SJCRH30 (cell line): ENCODE measurements at regions not wholly inside any gene's neighbourhood (a gene's known extent, or its start where the extent isn't known, plus 50 kb on each side); places are given as distances from the start of the nearest gene placed in this dataset.

Source experiments
- DNase-seq, 2 experiments: peaks; one replicate each; pipeline ENCODE4 v3.0.0-alpha.2; 2015 to 2020
- H3K27ac ChIP-seq: fragments of 250-450 bp; sonication (Bioruptor Pico); 2 replicates; pipeline ENCODE4 v1.5.1; 2020; ENCODE audit warnings: mild to moderate bottlenecking, moderate library complexity
- H3K27me3 ChIP-seq: fragments of 250-450 bp; sonication (Bioruptor Pico); 2 replicates; pipeline ENCODE4 v1.5.1; 2020; ENCODE audit warnings: mild to moderate bottlenecking, moderate library complexity
- H3K36me3 ChIP-seq: fragments of 250-450 bp; sonication (Bioruptor Pico); 2 replicates; pipeline ENCODE4 v1.5.1; 2020; ENCODE audit warnings: mild to moderate bottlenecking, moderate library complexity
- H3K4me1 ChIP-seq: fragments of 250-450 bp; sonication (Bioruptor Pico); 2 replicates; pipeline ENCODE4 v1.5.1; 2020; ENCODE audit warnings: mild to moderate bottlenecking, moderate library complexity
- H3K4me3 ChIP-seq: fragments of 250-450 bp; sonication (Bioruptor Pico); 2 replicates; pipeline ENCODE4 v1.5.1; 2020; ENCODE audit warnings: mild to moderate bottlenecking, moderate library complexity
- H3K9me3 ChIP-seq: fragments of 250-450 bp; sonication (Bioruptor Pico); replicated peaks from 2 replicates; pipeline ENCODE4 v1.5.1; 2020; ENCODE audit warnings: mild to moderate bottlenecking, moderate library complexity

DNA sequence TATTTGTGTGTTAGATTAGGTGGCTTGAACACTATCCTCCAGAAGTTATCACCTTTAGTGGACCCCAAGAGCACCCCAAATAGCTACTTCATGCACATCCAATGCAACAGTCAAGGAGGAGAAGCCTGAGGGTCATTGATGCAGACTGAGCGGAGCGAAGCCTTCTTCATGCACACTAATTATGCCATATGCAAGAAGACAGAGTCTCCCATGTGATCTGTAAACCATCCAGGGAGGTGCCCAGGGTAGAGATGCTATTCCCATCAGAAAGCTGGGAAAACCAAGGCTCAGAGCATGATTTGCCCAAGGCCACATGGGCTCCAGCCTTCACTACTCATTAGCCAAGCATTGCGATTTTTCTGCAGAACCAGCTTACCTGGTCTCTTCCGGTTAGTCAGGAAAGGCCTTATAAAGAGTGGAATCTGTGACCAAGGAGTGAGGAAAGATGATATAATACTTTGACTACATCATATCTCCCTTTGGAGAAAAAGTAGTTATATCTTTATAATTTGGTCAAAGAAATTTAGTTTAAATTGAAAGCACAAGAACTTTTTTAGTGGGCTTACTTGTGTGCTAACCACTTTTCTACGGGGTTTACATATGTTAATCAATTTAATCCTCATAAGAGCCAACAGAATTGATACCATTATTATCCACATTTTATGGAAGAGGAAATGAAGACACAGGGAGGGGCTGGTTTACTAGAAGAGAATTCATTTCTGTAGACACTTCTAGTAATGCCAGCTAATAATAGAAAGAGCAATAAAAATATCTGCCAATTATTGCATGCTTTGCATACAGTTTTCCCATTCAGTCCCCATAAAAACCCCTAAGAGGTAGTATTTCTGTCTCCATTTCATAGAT lies 220.0 kb downstream of the ESM1 start:
- H3K27ac ChIP-seq: no peak overlapping the region

DNA sequence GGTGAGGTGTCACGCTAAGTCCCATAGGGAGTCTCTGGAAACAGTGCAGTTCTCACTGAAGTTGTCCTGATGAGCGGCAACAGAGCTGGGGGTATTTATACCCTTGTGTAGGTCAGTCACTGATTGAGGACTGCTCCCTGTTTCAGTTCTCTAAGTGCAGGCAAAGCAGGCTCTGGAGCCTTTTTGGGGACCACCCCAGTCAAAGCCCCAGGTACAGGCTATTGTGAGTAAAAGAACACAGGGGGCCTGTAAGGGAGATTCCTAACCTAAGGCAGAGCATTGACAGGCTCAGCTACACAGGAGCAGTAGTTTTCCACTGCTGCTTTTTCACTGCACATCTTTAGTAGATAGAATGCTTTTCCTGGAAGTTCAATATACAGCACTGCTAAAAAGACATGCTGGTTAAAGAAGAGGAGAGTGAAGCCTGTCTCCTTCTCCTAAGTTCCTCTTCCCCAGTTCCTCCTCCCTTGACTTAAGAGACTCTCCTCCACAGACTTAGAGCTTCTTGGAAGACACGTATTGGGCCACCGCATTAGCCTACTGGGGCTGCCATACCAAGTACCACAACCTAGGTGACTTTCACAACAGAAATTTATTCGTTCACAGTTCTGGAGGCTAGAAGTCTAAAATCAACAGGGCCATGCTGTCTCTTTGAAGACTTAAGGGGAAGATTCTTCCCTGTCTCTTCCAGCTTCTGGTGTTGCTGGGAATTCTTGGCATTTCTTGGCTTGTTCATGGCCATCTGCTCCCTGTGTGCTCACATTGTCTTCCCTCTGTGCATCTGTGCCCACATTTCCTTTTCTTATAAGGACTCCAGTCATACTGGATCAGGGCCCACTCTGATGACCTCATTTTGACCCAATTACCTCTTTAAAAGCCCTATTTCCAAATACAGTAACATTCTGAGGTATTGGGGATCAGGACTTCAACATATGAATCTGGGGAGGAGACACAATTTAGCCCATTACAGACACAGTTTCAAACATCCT lies 221.0 kb downstream of the ESM1 start:
- H3K36me3 ChIP-seq: no peaks in the 10 kb centered on the region
- no peaks in the 10 kb centered on the region for H3K27me3 ChIP-seq
- no peak for DNase-seq
- no peak overlapping the region for H3K4me3 ChIP-seq
- no peaks in the 10 kb centered on the region for H3K9me3 ChIP-seq
- no peak overlapping the region for H3K27ac ChIP-seq
- H3K4me1 ChIP-seq: no peaks in the 10 kb centered on the region

More for the DNA sequence above, 220.0 kb downstream of the ESM1 start:
- Histone ChIP-seq H3K27me3 (no peaks in the 10 kb centered on the region), H3K36me3 (no peaks in the 10 kb centered on the region), H3K4me1 (no peaks in the 10 kb centered on the region), H3K4me3 (no peak overlapping the region), H3K9me3 (no peaks in the 10 kb centered on the region)
- DNase-seq: no peak

DNA sequence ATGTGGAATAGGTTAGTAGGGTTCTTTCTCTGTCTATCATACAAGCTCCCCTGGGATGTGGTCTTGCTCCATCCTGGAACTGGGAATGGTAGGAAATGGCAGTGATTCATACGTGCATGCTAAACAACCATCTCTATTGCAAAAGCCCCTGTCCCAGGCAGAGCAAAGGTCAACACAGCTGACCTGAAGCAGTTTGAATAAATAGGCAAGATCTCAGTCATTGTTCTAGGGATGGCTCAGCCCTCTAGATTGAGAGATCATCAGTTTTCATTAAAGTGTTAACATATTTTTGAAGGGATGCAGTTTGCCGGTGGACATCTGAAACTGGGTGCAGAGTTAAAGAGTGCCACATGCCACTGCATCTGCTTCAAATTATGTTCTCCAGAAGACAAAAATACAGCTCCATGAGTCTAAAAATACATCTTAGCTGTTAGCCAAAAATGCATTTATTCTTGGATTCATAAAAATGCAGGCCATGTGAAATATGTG lies 224.1 kb downstream of the ESM1 start:
- H3K27me3 ChIP-seq: no peaks in the 10 kb centered on the region
- H3K27ac ChIP-seq: no peak overlapping the region
- DNase-seq: no peak
- H3K4me3 ChIP-seq: no peak overlapping the region
- H3K4me1 ChIP-seq: no peaks in the 10 kb centered on the region
- no peaks in the 10 kb centered on the region for H3K36me3 ChIP-seq
- H3K9me3 ChIP-seq: no peaks in the 10 kb centered on the region

DNA sequence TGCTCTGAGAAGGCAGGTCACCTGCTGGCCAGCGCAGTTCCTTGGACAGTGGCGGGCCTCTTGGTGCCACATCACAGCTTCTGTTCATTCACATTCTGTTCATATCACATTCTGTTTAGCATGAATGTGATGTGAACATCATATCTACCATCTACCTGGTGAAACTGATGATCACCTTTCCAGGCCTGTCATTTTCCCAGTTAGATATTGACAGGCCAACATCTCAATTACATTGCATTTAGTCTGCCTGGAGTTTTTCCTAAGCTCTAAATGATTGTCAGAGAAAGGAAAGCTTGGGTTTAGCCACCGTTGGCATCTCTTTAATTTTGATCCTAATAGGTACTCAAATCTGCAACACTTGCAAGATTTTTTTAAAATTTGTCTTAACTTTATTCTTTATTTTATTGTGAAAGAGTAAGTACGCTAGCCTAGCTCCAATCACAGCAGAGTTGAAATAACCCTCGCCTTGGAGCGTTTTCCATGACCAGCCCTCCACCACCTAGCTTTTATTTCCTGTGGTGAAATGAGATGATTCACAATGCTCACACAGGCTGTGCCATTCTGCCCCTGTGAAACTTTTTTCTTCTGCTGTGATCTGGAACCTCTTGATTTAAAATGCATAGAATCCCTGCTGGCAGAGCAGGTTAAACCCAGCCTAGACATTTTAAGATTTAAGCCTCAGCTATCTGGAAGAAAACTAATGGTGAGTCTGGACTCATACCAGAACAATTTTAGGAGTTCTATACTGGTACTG lies 225.0 kb downstream of the ESM1 start:
- Histone ChIP-seq H3K4me1 (no peaks in the 10 kb centered on the region), H3K9me3 (no peaks in the 10 kb centered on the region), H3K27ac (no peak overlapping the region), H3K36me3 (no peaks in the 10 kb centered on the region), H3K27me3 (no peaks in the 10 kb centered on the region), H3K4me3 (no peak overlapping the region)
- no peak for DNase-seq

DNA sequence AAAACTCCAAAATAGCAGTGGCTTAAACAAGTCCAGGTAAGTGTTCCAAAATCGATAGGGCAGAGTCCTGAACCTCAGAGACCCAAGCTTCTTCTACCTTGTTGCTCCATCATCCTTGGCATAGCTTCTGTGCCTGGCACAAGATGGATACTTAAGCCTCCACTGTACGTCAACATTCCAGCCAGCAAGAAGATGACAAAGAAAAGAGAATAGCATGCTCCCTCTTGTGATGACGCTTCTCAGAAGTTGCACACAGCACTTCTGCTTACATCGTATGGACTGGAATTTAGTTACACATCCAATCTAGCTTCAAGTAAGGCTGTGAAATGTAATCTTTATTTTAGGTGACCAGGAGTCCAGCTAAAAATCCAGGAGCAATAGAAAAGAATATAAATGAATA lies 227.4 kb downstream of the ESM1 start:
- Histone ChIP-seq H3K27me3 (no peaks in the 10 kb centered on the region), H3K4me1 (no peaks in the 10 kb centered on the region), H3K9me3 (no peaks in the 10 kb centered on the region), H3K27ac (no peak overlapping the region), H3K4me3 (no peak overlapping the region), H3K36me3 (no peaks in the 10 kb centered on the region)
- no peak for DNase-seq

DNA sequence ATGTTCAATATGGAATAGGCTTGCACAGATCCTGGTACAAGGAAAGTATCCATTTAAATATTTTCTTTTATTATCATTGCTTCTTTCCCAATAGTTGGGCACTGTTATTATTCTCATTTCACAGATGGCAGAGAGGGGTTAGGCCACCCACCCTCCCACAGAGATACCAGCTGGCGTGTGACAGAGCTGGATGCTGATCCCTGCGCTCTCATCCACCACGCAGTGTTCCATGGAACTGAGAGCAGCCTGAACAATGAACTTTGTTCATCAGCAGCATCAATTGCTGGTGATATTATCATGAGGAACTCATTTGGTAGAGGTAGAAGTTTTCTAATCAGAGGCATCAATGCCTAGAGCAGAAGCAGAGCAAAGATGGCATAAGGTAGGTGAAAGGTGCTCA lies 227.9 kb downstream of the ESM1 start:
- H3K27ac ChIP-seq: no peak overlapping the region
- DNase-seq: no peak
- no peaks in the 10 kb centered on the region for H3K27me3 ChIP-seq
- no peak overlapping the region for H3K4me3 ChIP-seq
- H3K4me1 ChIP-seq: no peaks in the 10 kb centered on the region
- H3K9me3 ChIP-seq: no peaks in the 10 kb centered on the region
- H3K36me3 ChIP-seq: no peaks in the 10 kb centered on the region

DNA sequence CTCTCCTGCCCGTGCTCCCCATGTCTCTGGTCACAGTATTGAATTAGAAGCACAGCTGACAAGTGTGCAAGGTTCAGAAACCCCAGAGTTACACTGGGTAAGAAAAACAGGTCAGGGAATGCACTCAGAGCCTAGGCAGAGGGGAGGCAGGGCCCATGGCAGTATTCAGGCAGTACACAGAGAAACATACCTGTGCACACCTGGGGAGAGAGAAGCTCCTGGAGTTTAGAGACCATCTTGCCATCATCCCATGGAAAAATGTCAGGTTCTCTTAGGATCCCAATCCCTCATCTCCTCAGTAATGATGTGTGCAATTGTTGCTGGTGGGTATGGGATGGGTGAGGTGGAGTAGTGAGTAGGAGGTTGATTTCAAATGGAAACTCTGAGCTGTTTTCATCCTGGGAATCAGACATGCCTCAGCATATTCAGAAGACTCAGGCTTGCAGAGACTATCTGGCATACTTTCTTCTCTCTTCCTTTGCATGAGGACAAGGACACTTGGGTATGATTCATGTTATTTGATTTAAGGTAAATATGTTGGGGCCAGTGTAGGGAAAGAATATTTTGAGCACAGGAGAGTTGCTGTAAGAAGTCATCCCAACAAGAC lies 228.5 kb downstream of the ESM1 start:
- no peak overlapping the region for H3K27ac ChIP-seq

DNA sequence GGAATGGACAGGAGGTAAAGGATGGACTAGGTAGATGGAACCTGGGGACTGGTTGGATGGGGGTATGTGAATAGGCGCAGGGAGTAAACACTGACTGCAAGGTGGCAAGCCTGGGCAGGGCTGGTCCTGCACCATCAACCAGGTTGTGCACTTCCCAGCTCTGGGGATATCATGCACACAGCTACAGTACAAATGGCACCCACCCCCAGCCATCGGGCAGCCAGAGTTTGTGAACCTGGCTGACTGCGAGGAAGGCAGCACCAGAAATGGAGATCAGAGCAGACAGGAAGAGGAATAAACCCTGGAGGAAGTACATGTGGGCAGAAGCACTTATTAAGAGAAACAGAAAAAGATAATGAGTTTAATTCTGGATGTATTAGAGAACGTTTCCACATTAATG lies 229.1 kb downstream of the ESM1 start:
- Histone ChIP-seq H3K27ac (no peak overlapping the region), H3K9me3 (no peaks in the 10 kb centered on the region), H3K4me1 (no peaks in the 10 kb centered on the region), H3K27me3 (no peaks in the 10 kb centered on the region), H3K36me3 (no peaks in the 10 kb centered on the region), H3K4me3 (no peak overlapping the region)
- DNase-seq: no peak

More for the DNA sequence above, 228.5 kb downstream of the ESM1 start:
- H3K9me3 ChIP-seq: no peaks in the 10 kb centered on the region
- H3K27me3 ChIP-seq: no peaks in the 10 kb centered on the region
- no peaks in the 10 kb centered on the region for H3K4me1 ChIP-seq
- no peaks in the 10 kb centered on the region for H3K36me3 ChIP-seq
- no peak for DNase-seq
- H3K4me3 ChIP-seq: no peak overlapping the region

DNA sequence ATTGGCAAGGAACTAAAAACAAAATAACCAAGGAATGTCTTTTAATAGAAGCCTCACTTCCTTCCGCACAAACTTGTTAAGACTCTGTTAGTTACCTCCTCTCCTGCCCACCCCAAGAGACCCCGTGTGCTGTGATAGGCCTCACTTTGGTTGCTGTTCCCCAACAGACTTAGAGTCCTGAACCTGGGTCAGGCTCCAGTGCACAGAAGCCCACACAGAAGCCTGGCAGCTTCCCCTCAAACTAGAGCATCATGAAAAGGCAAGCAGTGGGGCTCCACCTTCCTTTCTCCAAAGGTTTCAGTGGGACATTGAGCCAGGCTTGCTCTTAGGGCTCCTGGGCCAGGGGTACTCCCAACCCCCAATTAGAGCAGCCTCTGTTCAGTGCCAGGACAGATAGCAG lies 230.5 kb downstream of the ESM1 start:
- H3K4me1 ChIP-seq: no peaks in the 10 kb centered on the region
- no peak overlapping the region for H3K27ac ChIP-seq

DNA sequence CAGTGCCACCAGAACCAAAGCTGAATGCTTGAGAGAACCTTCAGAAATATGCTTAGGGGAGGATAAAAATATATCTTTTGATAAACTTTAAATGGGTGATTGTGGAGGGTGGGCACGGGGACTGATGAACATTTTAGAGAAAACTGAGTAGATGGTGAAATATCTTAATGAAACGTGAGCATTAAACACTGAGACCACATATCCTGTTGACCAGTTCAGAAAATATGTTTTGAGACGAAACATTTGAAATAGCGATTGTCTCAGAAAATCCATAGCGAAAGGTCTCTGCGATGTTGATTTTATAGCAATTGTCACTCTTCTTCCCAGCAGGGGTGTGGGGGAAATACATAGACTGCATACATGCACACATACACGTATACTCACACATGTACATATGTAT lies 231.0 kb downstream of the ESM1 start:
- Histone ChIP-seq H3K4me1 (no peaks in the 10 kb centered on the region), H3K27ac (no peak overlapping the region), H3K4me3 (no peak overlapping the region)

More for the DNA sequence above, 230.5 kb downstream of the ESM1 start:
- no peaks in the 10 kb centered on the region for H3K9me3 ChIP-seq
- H3K4me3 ChIP-seq: no peak overlapping the region
- H3K27me3 ChIP-seq: no peaks in the 10 kb centered on the region
- DNase-seq: no peak
- no peaks in the 10 kb centered on the region for H3K36me3 ChIP-seq

DNA sequence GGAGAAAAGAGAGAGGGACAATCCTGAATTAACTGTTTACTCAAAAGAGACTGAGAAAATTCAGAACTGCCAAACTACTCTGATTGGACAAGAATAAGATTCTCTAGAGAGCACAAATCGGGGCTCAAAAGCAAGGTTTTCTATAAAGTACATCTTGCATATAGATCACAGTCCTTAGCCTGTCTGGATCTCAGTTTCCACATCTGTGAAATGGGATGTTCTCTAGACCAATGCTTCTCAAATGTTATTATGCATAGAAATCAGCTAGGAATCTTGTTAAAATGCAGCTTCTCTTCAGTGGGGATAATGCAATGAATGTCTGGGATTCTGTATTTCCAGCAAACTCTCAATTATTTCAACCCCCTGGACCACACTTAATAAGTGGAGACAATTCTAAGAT lies 231.6 kb downstream of the ESM1 start:
- no peak for DNase-seq
- no peaks in the 10 kb centered on the region for H3K4me1 ChIP-seq
- H3K4me3 ChIP-seq: no peak overlapping the region
- no peaks in the 10 kb centered on the region for H3K27me3 ChIP-seq
- H3K9me3 ChIP-seq: no peaks in the 10 kb centered on the region
- no peak overlapping the region for H3K27ac ChIP-seq
- no peaks in the 10 kb centered on the region for H3K36me3 ChIP-seq

More for the DNA sequence above, 231.0 kb downstream of the ESM1 start:
- no peaks in the 10 kb centered on the region for H3K9me3 ChIP-seq
- no peaks in the 10 kb centered on the region for H3K36me3 ChIP-seq
- no peaks in the 10 kb centered on the region for H3K27me3 ChIP-seq
- no peak for DNase-seq

DNA sequence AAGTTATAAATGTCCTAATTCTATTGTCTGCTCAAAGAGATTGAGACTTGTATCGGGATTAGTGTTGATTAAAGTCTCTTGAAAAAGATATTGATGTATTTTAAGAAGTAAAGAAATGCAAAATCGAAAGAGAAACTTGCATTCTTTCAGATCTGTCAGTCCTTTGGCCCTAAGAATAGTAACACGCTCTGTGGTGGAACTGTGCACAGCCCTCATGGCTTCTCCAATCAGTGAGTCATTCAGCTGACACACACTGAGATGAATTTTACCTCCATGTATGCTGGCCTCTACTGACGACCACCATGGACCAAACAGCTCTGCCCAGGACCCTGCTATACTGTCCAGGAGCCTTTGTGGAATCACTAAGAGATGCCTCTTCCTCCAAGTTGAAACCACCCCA lies 232.4 kb downstream of the ESM1 start:
- no peaks in the 10 kb centered on the region for H3K27me3 ChIP-seq
- no peaks in the 10 kb centered on the region for H3K36me3 ChIP-seq
- no peak overlapping the region for H3K4me3 ChIP-seq
- no peak overlapping the region for H3K27ac ChIP-seq
- DNase-seq: no peak
- H3K9me3 ChIP-seq: no peaks in the 10 kb centered on the region
- H3K4me1 ChIP-seq: no peaks in the 10 kb centered on the region

DNA sequence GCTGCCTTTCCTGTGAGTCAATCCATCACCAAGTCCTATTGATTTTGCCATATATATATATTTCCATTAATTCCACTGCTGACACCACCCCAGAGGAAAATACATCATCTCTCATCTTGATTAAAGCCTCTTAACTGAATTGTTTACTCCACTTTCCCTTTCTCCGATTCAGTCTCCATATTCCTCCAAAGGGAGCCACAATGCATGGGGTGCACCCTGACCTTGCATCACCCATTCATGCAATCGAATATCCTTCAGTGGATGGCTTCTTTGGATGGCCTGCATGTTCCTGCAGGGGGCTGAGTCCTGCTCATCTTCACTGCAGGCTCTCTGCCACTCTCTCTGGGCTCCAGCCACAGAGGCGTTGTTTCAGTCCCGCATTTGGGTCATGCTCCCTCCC lies 231.0 kb downstream of the SNX18 start:
- no peak overlapping the region for H3K27ac ChIP-seq
- no peaks in the 10 kb centered on the region for H3K27me3 ChIP-seq
- DNase-seq: no peak
- no peaks in the 10 kb centered on the region for H3K36me3 ChIP-seq
- no peaks in the 10 kb centered on the region; the same call in 1 of the 2 replicates for H3K4me1 ChIP-seq
- no peaks in the 10 kb centered on the region for H3K9me3 ChIP-seq
- no peak overlapping the region for H3K4me3 ChIP-seq

DNA sequence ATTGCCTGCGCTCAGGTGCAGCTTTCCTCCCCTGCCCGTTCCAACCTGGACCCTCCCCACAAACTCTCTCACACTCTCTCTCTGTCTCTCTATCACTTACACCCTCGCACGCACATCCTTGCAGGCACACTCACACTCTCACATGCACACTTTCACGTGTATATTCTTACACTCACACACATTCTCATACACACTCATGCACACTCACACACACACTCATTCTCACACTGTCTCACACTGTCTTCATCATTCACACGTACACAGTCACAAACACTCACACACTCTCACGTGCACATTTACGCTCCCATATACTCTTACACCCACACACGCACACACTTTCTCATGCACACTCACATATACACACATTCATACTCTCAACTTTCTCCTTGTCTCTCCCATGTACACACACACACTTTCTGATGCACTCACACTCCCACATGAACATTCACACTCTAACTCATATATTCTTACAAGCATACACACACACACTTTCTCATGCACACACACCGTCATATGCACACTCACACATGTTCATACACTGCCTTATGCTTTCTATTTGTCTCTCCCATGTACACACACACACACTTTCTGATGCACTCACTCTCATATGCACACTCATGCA lies 229.3 kb downstream of the SNX18 start:
- Histone ChIP-seq H3K4me3 (no peak overlapping the region), H3K27ac (no peak overlapping the region), H3K36me3 (no peaks in the 10 kb centered on the region), H3K27me3 (no peaks in the 10 kb centered on the region), H3K4me1 (no peaks in the 10 kb centered on the region; the same call in 1 of the 2 replicates), H3K9me3 (no peaks in the 10 kb centered on the region)
- no peak for DNase-seq
